ENCODE measurements at regions not wholly inside any gene's neighbourhood (a gene's known extent, or its start where the extent isn't known, plus 50 kb on each side); places are given as distances from the start of the nearest gene placed in this dataset.

- no peak overlapping the region for H2BK120ac ChIP-seq (replicated peaks; ENCODE audit: low read depth, low read length)
- CTCF ChIA-PET (ENCODE audit: partially characterized antibody), result interaction anchor here (0.7 to 1.6 kb wide), 5 partner anchors 20 to 465 kb away, joined by 3 to 7 read pairs (median 3); no protein-coding TSS in a partner anchor
- no peak for TF ChIP-seq SIN3A (conservative IDR thresholded peaks at IDR 0.05 in 1 of 2, IDR thresholded peaks at IDR 0.05 in 1 of 2; ENCODE audit: low read depth in 1 of 2, low read length in 2 of 2)
- TF ChIP-seq POU5F1 (IDR thresholded peaks at IDR 0.05; ENCODE audit: low read depth, low read length), result no peak
- TF ChIP-seq CBX5 (IDR thresholded peaks at IDR 0.05; ENCODE audit: low read depth, low read length), result no peak
- no peak for TF ChIP-seq CEBPB (IDR thresholded peaks at IDR 0.05; ENCODE audit: low read depth, low read length)
- TF ChIP-seq SIX5 (IDR thresholded peaks at IDR 0.05; ENCODE audit: low read depth, low read length), result no peak
- no peak for TF ChIP-seq ZNF274 (IDR thresholded peaks at IDR 0.05; ENCODE audit: borderline replicate concordance, extremely low read depth, low read length)
- TF ChIP-seq SIRT6 (IDR thresholded peaks at IDR 0.05; ENCODE audit: low read length), result no peak
- no peak for TF ChIP-seq SAP30 (IDR thresholded peaks at IDR 0.05; ENCODE audit: insufficient read depth, insufficient replicate concordance, low read length)
- no peak for TF ChIP-seq NANOG (IDR thresholded peaks at IDR 0.05; ENCODE audit: insufficient read depth, low read depth, low read length, poor library complexity, severe bottlenecking)
Observed at GRCh38 chr12:102765736-102766135, 151.3 kb downstream of the PAH start.

More at GRCh38 chr12:102765736-102766135, 151.3 kb downstream of the PAH start:
- Histone ChIP-seq H2BK5ac (ENCODE audit: low read depth, low read length) (no peak overlapping the region), H2BK12ac (ENCODE audit: low read depth, low read length) (no peak overlapping the region), H3K4me2 (ENCODE audit: insufficient read depth in 1 of 2, low read depth in 2 of 2, low read length in 2 of 2) (no peak overlapping the region), H3K27ac (ENCODE audit: low read depth, low read length) (no peak overlapping the region), H2AK5ac (ENCODE audit: low read depth, low read length) (no peak overlapping the region), H4K8ac (ENCODE audit: extremely low read depth, insufficient read depth, low read length) (no peak overlapping the region), H4K20me1 (replicated peaks in 1 of 2; ENCODE audit: control insufficient read depth in 1 of 2, insufficient read depth in 2 of 2, low read length in 2 of 2) (no peaks in the 10 kb centered on the region), H3K18ac (ENCODE audit: extremely low read depth, low read length) (no peak overlapping the region), H2BK20ac (ENCODE audit: low read length) (no peak overlapping the region), H3K36me3 (ENCODE audit: control insufficient read depth in 2 of 4, insufficient read depth in 4 of 4, low read length in 3 of 4) (no peaks in the 10 kb centered on the region), H3K23me2 (ENCODE audit: low read depth, low read length) (no peaks in the 10 kb centered on the region; the same call in 1 of the 2 replicates), H3K56ac (replicated peaks; ENCODE audit: insufficient read length, low read depth, low read length) (no peak overlapping the region), H3K79me1 (ENCODE audit: low read depth, low read length) (no peaks in the 10 kb centered on the region), H2BK15ac (ENCODE audit: low read length) (no peak overlapping the region), H3K9ac (replicated peaks in 1 of 4; ENCODE audit: extremely low read depth in 1 of 4, low read depth in 3 of 4, low read length in 3 of 4) (no peak overlapping the region), H3K4ac (replicated peaks; ENCODE audit: insufficient read length, low read depth, low read length) (no peak overlapping the region), H4K5ac (ENCODE audit: insufficient read length, low read depth, low read length) (no peak overlapping the region), H3K4me3 (ENCODE audit: extremely low read depth in 1 of 4, insufficient read depth in 2 of 4, low read depth in 3 of 4, low read length in 4 of 4) (no peak overlapping the region), H3K79me2 (ENCODE audit: control insufficient read depth in 1 of 2, insufficient read depth in 2 of 2, low read length in 2 of 2) (no peaks in the 10 kb centered on the region), H2AFZ (ENCODE audit: low read length) (no peak overlapping the region), H3K9me3 (ENCODE audit: insufficient read depth in 2 of 2, low read depth in 1 of 2, low read length in 1 of 2) (no peaks in the 10 kb centered on the region), H4K91ac (replicated peaks; ENCODE audit: insufficient read length, low read length) (no peak overlapping the region), H3K14ac (ENCODE audit: insufficient read length) (no peak overlapping the region), H3K4me1 (replicated peaks in 1 of 4; ENCODE audit: control insufficient read depth in 3 of 4, insufficient read depth in 4 of 4, low read length in 3 of 4) (no peaks in the 10 kb centered on the region), H3K27me3 (replicated peaks in 1 of 4; ENCODE audit: control insufficient read depth in 3 of 4, extremely low read depth in 1 of 4, insufficient read depth in 3 of 4, low read length in 3 of 4) (no peaks in the 10 kb centered on the region), H3K23ac (ENCODE audit: insufficient read length) (no peak overlapping the region)
- DNase-seq (ENCODE audit: low read depth in 1 of 2, low spot score in 2 of 2) (no peak), FAIRE-seq (no peak)
- WGBS, 2 experiments (ENCODE audit: extremely low coverage in 1 of 2, insufficient coverage in 1 of 2, insufficient read length in 1 of 2, insufficient replicate concordance in 2 of 2, low coverage in 1 of 2, low lambda C conversion rate in 2 of 2, missing lambda C conversion rate in 1 of 2), result 85% methylated on average over 7 of the region's 7 CpGs; no CpG with 5 or more reads in 1 of the 2 experiments
- POLR2A ChIA-PET (ENCODE audit: partially characterized antibody), result no interaction called here

Data from H1 (cell line).